GM12878 (cell line): ENCODE measurements at regions not wholly inside any gene's neighbourhood (a gene's known extent, or its start where the extent isn't known, plus 50 kb on each side); places are given as distances from the start of the nearest gene placed in this dataset.
A peak's percentile ranks its signal among the peaks of the same experiment; 100 is the strongest.

Experiments used
- ATAC-seq: fragments of 200-7000 bp; cut with Tn5 transposase; 3 replicates; pipeline ENCODE4 v1.9.1; 2020; ENCODE audit warnings: mild to moderate bottlenecking, moderate library complexity
- BruUV-seq: library from RNA; stranded (reverse); fragments of 400-500 nt; replicated peaks from 2 replicates; lab custom pipeline; 2021; lab: Mats Ljungman, UMichigan
- CTCF ChIA-PET: fragments of 300-600 bp; sonication (Branson Sonifier 250); formaldehyde crosslinking; extraction: SDS; loops from one replicate; lab custom pipeline; 2021; ENCODE audit warnings: inconsistent platforms; lab: Yijun Ruan, JAX
- POLR2A ChIA-PET: fragments of 350-600 bp; formaldehyde crosslinking; extraction: SDS; loops from one replicate; lab custom pipeline; 2021; ENCODE audit warnings: inconsistent platforms; lab: Charles Lee
- RAD21 ChIA-PET: fragments of 300-600 bp; sonication (Branson Sonifier 250); formaldehyde crosslinking; loops from one replicate; lab custom pipeline; 2023; ENCODE audit warnings: antibody characterized with exemption; ENCODE audit not compliant: unreplicated experiment; lab: Charles Lee
- SMC1A ChIA-PET: fragments of 300-600 bp; sonication (Branson Sonifier 250); formaldehyde crosslinking; loops from one replicate; lab custom pipeline; 2023; ENCODE audit not compliant: unreplicated experiment, uncharacterized antibody; lab: Charles Lee
- DNase-seq: peaks from one replicate; pipeline ENCODE4 v3.0.0-alpha.2; 2011; ENCODE audit warnings: low read depth, low spot score
- FAIRE-seq: peaks from 3 replicates; lab custom pipeline; 2011; peaks lifted over from hg19 to GRCh38; lab: Jason Lieb, UNC
- H2AFZ ChIP-seq: 2 replicates; pipeline ENCODE4 v1.6.0; 2011; ENCODE audit warnings: low read depth, low read length, control low read depth; ENCODE audit not compliant: control insufficient read depth
- H3K27ac ChIP-seq: 2 replicates; pipeline ENCODE4 v1.5.1; 2011; ENCODE audit warnings: control low read depth; ENCODE audit not compliant: control insufficient read depth, insufficient read depth
- H3K27me3 ChIP-seq, 2 experiments: replicated peaks in 1 of 2; 2 replicates each; pipeline versions ENCODE4 v1.6.0 to v1.6.1; 2011; ENCODE audit warnings: low read length in 1 of 2; ENCODE audit not compliant: control insufficient read depth in 2 of 2, insufficient read depth in 2 of 2
- H3K36me3 ChIP-seq, 2 experiments: 2 replicates each; pipeline ENCODE4 v1.5.1; 2011; ENCODE audit warnings: low read length in 1 of 2; ENCODE audit not compliant: control insufficient read depth in 2 of 2, insufficient read depth in 2 of 2
- H3K4me1 ChIP-seq: 2 replicates; pipeline ENCODE4 v1.6.1; 2011; ENCODE audit warnings: mild to moderate bottlenecking, low read length, moderate library complexity, mixed read lengths; ENCODE audit not compliant: control insufficient read depth, insufficient read depth
- H3K4me2 ChIP-seq: 2 replicates; pipeline ENCODE4 v1.6.0; 2011; ENCODE audit warnings: control low read depth; ENCODE audit not compliant: control insufficient read depth, insufficient read depth
- H3K4me3 ChIP-seq: fragments of 200-600 bp; sonication (generic); 2 replicates; pipeline ENCODE4 v1.5.1; 2016
- H3K79me2 ChIP-seq: 2 replicates; pipeline ENCODE4 v1.6.0; 2011; ENCODE audit warnings: low read length; ENCODE audit not compliant: control insufficient read depth, insufficient read depth
- H3K9ac ChIP-seq: 2 replicates; pipeline ENCODE4 v1.8.0; 2011; ENCODE audit warnings: low read length, control low read depth, mixed read lengths; ENCODE audit not compliant: control insufficient read depth, insufficient read depth
- H3K9me3 ChIP-seq: replicated peaks from 3 replicates; pipeline ENCODE4 v1.5.1; 2011; ENCODE audit warnings: mild to moderate bottlenecking, low read length; ENCODE audit not compliant: control insufficient read depth, insufficient read depth
- H4K20me1 ChIP-seq: 2 replicates; pipeline ENCODE4 v1.6.0; 2011; ENCODE audit not compliant: control insufficient read depth, insufficient read depth
- ASH2L ChIP-seq: fragments of 300-600, 200-600 bp; sonication (generic); IDR thresholded peaks from 2 replicates; pipeline ENCODE4 v1.6.1; 2017; ENCODE audit warnings: low read depth, mild to moderate bottlenecking, borderline replicate concordance
- BHLHE40 ChIP-seq, 2 experiments: fragments of 450-650 bp in 1 of 2; IDR thresholded peaks; 2 replicates each; pipeline ENCODE4 v1.6.1; 2011 to 2017; ENCODE audit warnings: low read depth in 2 of 2, borderline replicate concordance in 1 of 2, improper control_type of control experiment in 1 of 2, low read length in 1 of 2, mild to moderate bottlenecking in 1 of 2
- FOS ChIP-seq: IDR thresholded peaks from 3 replicates; pipeline ENCODE4 v1.6.1; 2011; ENCODE audit warnings: borderline replicate concordance; ENCODE audit not compliant: insufficient read length; ENCODE audit errors: extremely low read depth
- JUNB ChIP-seq: IDR thresholded peaks from 2 replicates; pipeline ENCODE4 v1.6.1; 2016; ENCODE audit warnings: antibody characterized with exemption, mild to moderate bottlenecking
- RB1 ChIP-seq: fragments of 450-650 bp; formaldehyde crosslinking; IDR thresholded peaks from 2 replicates; pipeline ENCODE4 v1.6.1; 2017; ENCODE audit warnings: mild to moderate bottlenecking, borderline replicate concordance
- SIX5 ChIP-seq: IDR thresholded peaks from 2 replicates; pipeline ENCODE4 v1.6.1; 2011; ENCODE audit warnings: mild to moderate bottlenecking, low read depth, low read length, moderate library complexity; ENCODE audit not compliant: severe bottlenecking
- SREBF1 ChIP-seq: IDR thresholded peaks from 2 replicates; pipeline ENCODE4 v1.6.1; 2012; ENCODE audit warnings: mild to moderate bottlenecking, low read length
- ZNF274 ChIP-seq: IDR thresholded peaks from one replicate; pipeline ENCODE4 v1.8.0; 2011; ENCODE audit not compliant: insufficient read length, insufficient read depth
- WGBS: methylation state at CpG from one replicate; pipeline ENCODE4 v1.1.6; 2016; ENCODE audit warnings: low lambda C conversion rate; ENCODE audit not compliant: insufficient replicate concordance, insufficient coverage; ENCODE audit errors: missing lambda C conversion rate; 5-methylcytosine and 5-hydroxymethylcytosine counted together
- in situ Hi-C: fragments of 300-500 bp; cut with MboI; formaldehyde crosslinking; loops from 9 replicates; pipeline ENCODE4 v1.14.3; 2018; ENCODE audit warnings: mixed read lengths
- intact Hi-C: fragments of 100-400 bp; cut with micrococcal nuclease; formaldehyde crosslinking; loops from one replicate; pipeline ENCODE4 v1.14.2; 2022; ENCODE audit not compliant: unreplicated experiment
- TF ChIP-seq, protein P1 (sequence below): fragments of 450-650 bp; IDR thresholded peaks from 2 replicates; pipeline ENCODE4 v1.6.1; 2016; ENCODE audit warnings: mild to moderate bottlenecking, moderate library complexity, borderline replicate concordance
- TF ChIP-seq, protein P2 (sequence below): fragments of 450-650 bp; formaldehyde crosslinking; IDR thresholded peaks from 2 replicates; pipeline ENCODE4 v1.5.0; 2022; ENCODE audit warnings: mild to moderate bottlenecking, missing genetic modification characterization

DNA sequence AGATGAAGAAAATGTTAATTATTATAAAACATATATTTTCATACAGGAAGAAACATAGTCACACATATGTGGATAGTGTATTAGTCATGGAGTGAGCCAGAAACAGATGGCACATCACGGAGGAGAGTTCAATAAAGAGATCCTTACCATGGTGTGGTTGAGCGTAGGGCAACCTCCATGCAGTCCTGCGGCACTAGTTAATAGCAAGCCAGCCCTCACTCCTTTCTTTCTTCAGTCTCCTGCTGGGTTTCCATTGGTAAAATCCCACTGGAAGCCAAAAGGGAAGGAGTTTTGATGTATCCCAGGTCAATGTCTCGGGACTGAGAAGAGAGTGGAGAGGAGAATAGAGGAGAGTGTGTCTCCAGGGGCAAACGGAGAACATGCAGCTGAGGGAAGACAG lies 328.1 kb downstream of the NR4A2 start:
- intact Hi-C loops: no loop called here
- Histone ChIP-seq H3K9me3 (no peaks in the 10 kb centered on the region), H3K4me2 (no peak overlapping the region), H3K27me3 (no peaks in the 10 kb centered on the region), H4K20me1 (no peaks in the 10 kb centered on the region), H2AFZ (no peak overlapping the region), H3K4me1 (no peaks in the 10 kb centered on the region), H3K9ac (no peak overlapping the region), H3K36me3 (no peaks in the 10 kb centered on the region), H3K79me2 (no peaks in the 10 kb centered on the region), H3K4me3 (no peak overlapping the region), H3K27ac (no peak overlapping the region)
- no peak for TF ChIP-seq ASH2L
- no peak for TF ChIP-seq FOS
- DNase-seq (no peak), FAIRE-seq (no peak), ATAC-seq (no peak)
- SMC1A ChIA-PET: interaction anchor here (0.7 to 1.6 kb wide), 3 partner anchors 10 to 19 kb away, joined by 3 read pairs; no protein-coding TSS in a partner anchor
- POLR2A ChIA-PET: no interaction called here
- no TSS peak for BruUV-seq
- CTCF ChIA-PET: interaction anchor here (0.6 to 1.9 kb wide), 3 partner anchors 11 to 303 kb away, joined by 3 to 9 read pairs (median 4); no protein-coding TSS in a partner anchor
- in situ Hi-C loops: no loop called here
- RAD21 ChIA-PET: interaction anchor here (0.6 to 1.5 kb wide), 4 partner anchors 24 to 585 kb away, joined by 3 to 4 read pairs (median 4); no protein-coding TSS in a partner anchor
- 43% methylated on average over 5 of the region's 5 CpGs for WGBS

DNA sequence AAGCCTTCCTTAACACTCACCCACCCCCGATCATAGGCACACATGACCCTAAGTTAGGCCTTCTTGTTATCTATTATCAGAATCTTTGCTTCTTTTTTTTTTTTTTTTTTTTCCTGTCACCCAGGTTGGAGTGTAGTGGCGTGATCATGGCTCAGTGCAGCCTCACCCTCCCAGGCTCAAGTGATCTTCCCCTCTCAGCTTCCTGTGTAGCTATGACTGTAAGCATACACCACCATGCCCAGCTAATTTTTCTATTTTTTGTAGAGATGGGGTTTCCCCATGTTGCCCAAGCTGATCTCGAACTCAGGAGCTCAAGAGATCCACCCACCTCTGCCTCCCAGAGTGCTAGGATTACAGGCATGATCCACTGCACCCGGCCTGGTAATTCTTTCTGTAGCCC lies 328.7 kb downstream of the NR4A2 start:
- in situ Hi-C loops (no loop called here), intact Hi-C loops (no loop called here)
- 15% methylated on average over 3 of the region's 4 CpGs for WGBS
- no peaks in the 10 kb centered on the region for H3K9me3 ChIP-seq
- ChIA-PET SMC1A (interaction anchor here (0.7 to 1.6 kb wide), 3 partner anchors 10 to 20 kb away, joined by 3 read pairs; no protein-coding TSS in a partner anchor), RAD21 (interaction anchor here (0.6 to 0.7 kb wide), 3 partner anchors 24 to 271 kb away, joined by 3 to 4 read pairs (median 4); no protein-coding TSS in a partner anchor), CTCF (interaction anchor here (0.6 kb wide), 1 partner anchor 102 kb away, joined by 3 read pairs; no protein-coding TSS in a partner anchor), POLR2A (no interaction called here)
- no peak overlapping the region for H2AFZ ChIP-seq
- H4K20me1 ChIP-seq: no peaks in the 10 kb centered on the region
- no peak overlapping the region for H3K27ac ChIP-seq
- no peak for FAIRE-seq
- no peaks in the 10 kb centered on the region for H3K27me3 ChIP-seq
- DNase-seq: no peak
- H3K4me3 ChIP-seq: no peak overlapping the region
- H3K79me2 ChIP-seq: no peaks in the 10 kb centered on the region
- peak; percentile 60 for ATAC-seq
- no TSS peak for BruUV-seq
- no peaks in the 10 kb centered on the region for H3K36me3 ChIP-seq
- no peak overlapping the region for H3K4me2 ChIP-seq
- H3K9ac ChIP-seq: no peak overlapping the region
- no peaks in the 10 kb centered on the region for H3K4me1 ChIP-seq
- TF ChIP-seq RB1 (no peak), JUNB (no peak), SREBF1 (no peak), BHLHE40 (IDR thresholded peaks at IDR 0.05; ENCODE audit: borderline replicate concordance in 1 of 2, low read depth in 2 of 2, low read length in 1 of 2) (no peak), SIX5 (no peak), ZNF274 (no peak)
- TF ChIP-seq, protein P1, sequence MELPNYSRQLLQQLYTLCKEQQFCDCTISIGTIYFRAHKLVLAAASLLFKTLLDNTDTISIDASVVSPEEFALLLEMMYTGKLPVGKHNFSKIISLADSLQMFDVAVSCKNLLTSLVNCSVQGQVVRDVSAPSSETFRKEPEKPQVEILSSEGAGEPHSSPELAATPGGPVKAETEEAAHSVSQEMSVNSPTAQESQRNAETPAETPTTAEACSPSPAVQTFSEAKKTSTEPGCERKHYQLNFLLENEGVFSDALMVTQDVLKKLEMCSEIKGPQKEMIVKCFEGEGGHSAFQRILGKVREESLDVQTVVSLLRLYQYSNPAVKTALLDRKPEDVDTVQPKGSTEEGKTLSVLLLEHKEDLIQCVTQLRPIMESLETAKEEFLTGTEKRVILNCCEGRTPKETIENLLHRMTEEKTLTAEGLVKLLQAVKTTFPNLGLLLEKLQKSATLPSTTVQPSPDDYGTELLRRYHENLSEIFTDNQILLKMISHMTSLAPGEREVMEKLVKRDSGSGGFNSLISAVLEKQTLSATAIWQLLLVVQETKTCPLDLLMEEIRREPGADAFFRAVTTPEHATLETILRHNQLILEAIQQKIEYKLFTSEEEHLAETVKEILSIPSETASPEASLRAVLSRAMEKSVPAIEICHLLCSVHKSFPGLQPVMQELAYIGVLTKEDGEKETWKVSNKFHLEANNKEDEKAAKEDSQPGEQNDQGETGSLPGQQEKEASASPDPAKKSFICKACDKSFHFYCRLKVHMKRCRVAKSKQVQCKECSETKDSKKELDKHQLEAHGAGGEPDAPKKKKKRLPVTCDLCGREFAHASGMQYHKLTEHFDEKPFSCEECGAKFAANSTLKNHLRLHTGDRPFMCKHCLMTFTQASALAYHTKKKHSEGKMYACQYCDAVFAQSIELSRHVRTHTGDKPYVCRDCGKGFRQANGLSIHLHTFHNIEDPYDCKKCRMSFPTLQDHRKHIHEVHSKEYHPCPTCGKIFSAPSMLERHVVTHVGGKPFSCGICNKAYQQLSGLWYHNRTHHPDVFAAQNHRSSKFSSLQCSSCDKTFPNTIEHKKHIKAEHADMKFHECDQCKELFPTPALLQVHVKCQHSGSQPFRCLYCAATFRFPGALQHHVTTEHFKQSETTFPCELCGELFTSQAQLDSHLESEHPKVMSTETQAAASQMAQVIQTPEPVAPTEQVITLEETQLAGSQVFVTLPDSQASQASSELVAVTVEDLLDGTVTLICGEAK: no peak
- TF ChIP-seq, protein P2, sequence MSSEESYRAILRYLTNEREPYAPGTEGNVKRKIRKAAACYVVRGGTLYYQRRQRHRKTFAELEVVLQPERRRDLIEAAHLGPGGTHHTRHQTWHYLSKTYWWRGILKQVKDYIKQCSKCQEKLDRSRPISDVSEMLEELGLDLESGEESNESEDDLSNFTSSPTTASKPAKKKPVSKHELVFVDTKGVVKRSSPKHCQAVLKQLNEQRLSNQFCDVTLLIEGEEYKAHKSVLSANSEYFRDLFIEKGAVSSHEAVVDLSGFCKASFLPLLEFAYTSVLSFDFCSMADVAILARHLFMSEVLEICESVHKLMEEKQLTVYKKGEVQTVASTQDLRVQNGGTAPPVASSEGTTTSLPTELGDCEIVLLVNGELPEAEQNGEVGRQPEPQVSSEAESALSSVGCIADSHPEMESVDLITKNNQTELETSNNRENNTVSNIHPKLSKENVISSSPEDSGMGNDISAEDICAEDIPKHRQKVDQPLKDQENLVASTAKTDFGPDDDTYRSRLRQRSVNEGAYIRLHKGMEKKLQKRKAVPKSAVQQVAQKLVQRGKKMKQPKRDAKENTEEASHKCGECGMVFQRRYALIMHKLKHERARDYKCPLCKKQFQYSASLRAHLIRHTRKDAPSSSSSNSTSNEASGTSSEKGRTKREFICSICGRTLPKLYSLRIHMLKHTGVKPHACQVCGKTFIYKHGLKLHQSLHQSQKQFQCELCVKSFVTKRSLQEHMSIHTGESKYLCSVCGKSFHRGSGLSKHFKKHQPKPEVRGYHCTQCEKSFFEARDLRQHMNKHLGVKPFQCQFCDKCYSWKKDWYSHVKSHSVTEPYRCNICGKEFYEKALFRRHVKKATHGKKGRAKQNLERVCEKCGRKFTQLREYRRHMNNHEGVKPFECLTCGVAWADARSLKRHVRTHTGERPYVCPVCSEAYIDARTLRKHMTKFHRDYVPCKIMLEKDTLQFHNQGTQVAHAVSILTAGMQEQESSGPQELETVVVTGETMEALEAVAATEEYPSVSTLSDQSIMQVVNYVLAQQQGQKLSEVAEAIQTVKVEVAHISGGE: no peak
